K562 (cell line): ENCODE measurements at regions not wholly inside any gene's neighbourhood (a gene's known extent, or its start where the extent isn't known, plus 50 kb on each side); places are given as distances from the start of the nearest gene placed in this dataset.

ENCODE experiments used
- ATAC-seq: fragments of 200-7000 bp; cut with Tn5 transposase; 3 replicates; pipeline ENCODE4 v1.9.1; 2020; ENCODE audit warnings: moderate library complexity
- BruUV-seq: library from RNA; stranded (reverse); fragments of 400-500 nt; replicated peaks from 2 replicates; lab custom pipeline; 2021; lab: Mats Ljungman, UMichigan
- CTCF ChIA-PET: fragments of 300-600 bp; formaldehyde crosslinking; extraction: SDS; loops from one replicate; lab custom pipeline; 2021; ENCODE audit warnings: low intra/inter-chr PET ratio; lab: Yijun Ruan, JAX
- POLR2A ChIA-PET: fragments of 300-600, 350-650 bp; sonication (Branson Sonifier 250); formaldehyde crosslinking; extraction: SDS; loops from one replicate; lab custom pipeline; 2021; ENCODE audit warnings: antibody characterized with exemption, inconsistent platforms; lab: Yijun Ruan, JAX
- DNase-seq, 4 experiments: peaks; one replicate each; pipeline versions ENCODE4 v3.0.0 to v3.0.0-alpha.2; 2011 to 2018; ENCODE audit warnings: low spot score in 3 of 4, mixed read lengths in 3 of 4; ENCODE audit errors: extremely low read depth in 1 of 4
- FAIRE-seq: peaks from 2 replicates; lab custom pipeline; 2011; peaks lifted over from hg19 to GRCh38; lab: Jason Lieb, UNC
- H2AFZ ChIP-seq: 2 replicates; pipeline ENCODE4 v1.6.0; 2011; ENCODE audit warnings: low read depth, low read length, control low read depth, inconsistent platforms
- H3K27ac ChIP-seq: fragments of 200-600 bp; 3 replicates; pipeline ENCODE4 v1.8.0; 2011; ENCODE audit warnings: low read depth, mild to moderate bottlenecking, control low read depth, inconsistent platforms, low read length, moderate library complexity, mixed read lengths; ENCODE audit errors: extremely low read depth
- H3K27me3 ChIP-seq, 2 experiments: fragments of 300-600 bp in 1 of 2; 2 replicates in 1 of 2; 3 replicates in 1 of 2; pipeline versions ENCODE4 v1.6.0 to v1.8.0; 2011; ENCODE audit warnings: inconsistent platforms in 2 of 2, low read length in 2 of 2, mild to moderate bottlenecking in 1 of 2, mixed read lengths in 1 of 2, moderate library complexity in 1 of 2; ENCODE audit not compliant: control insufficient read depth in 2 of 2, insufficient read depth in 2 of 2
- H3K36me3 ChIP-seq: fragments of 300-600 bp; 3 replicates; pipeline ENCODE4 v1.8.0; 2011; ENCODE audit warnings: mild to moderate bottlenecking, low read length, inconsistent platforms; ENCODE audit not compliant: control insufficient read depth, insufficient read depth
- H3K4me1 ChIP-seq, 2 experiments: fragments of 200-600 bp in 1 of 2; replicated peaks in 1 of 2; 2 replicates in 1 of 2; 3 replicates in 1 of 2; pipeline versions ENCODE4 v1.5.1 to v1.8.0; 2011; ENCODE audit warnings: inconsistent platforms in 2 of 2, low read length in 2 of 2, mild to moderate bottlenecking in 1 of 2, mixed read lengths in 1 of 2, moderate library complexity in 1 of 2; ENCODE audit not compliant: control insufficient read depth in 2 of 2, insufficient read depth in 2 of 2
- H3K4me2 ChIP-seq: 2 replicates; pipeline ENCODE4 v1.6.1; 2011; ENCODE audit warnings: low read length, control low read depth, inconsistent platforms, mixed read lengths; ENCODE audit not compliant: insufficient read depth
- H3K4me3 ChIP-seq: fragments of 200-600 bp; sonication (generic), shearing (Covaris generic); 2 replicates; pipeline ENCODE4 v1.5.1; 2016; ENCODE audit warnings: control low read depth, inconsistent platforms
- H3K79me2 ChIP-seq: fragments of 200-600 bp; 3 replicates; pipeline ENCODE4 v1.8.0; 2011; ENCODE audit warnings: low read length, inconsistent platforms; ENCODE audit not compliant: control insufficient read depth, insufficient read depth
- H3K9ac ChIP-seq, 2 experiments: 2 replicates each; pipeline versions ENCODE4 v1.6.0 to v1.6.1; 2011; ENCODE audit warnings: low read depth in 2 of 2, low read length in 2 of 2, control low read depth in 1 of 2, inconsistent platforms in 1 of 2, mild to moderate bottlenecking in 1 of 2, mixed read lengths in 1 of 2; ENCODE audit not compliant: insufficient read depth in 1 of 2
- H3K9me1 ChIP-seq: one replicate; pipeline ENCODE4 v1.6.0; 2011; ENCODE audit warnings: inconsistent platforms, mild to moderate bottlenecking, low read length, moderate library complexity; ENCODE audit not compliant: control insufficient read depth, insufficient read depth
- H3K9me3 ChIP-seq: replicated peaks from 2 replicates; pipeline ENCODE4 v1.5.1; 2011; ENCODE audit warnings: low read depth, low read length, inconsistent platforms; ENCODE audit not compliant: control insufficient read depth, insufficient read depth
- H4K20me1 ChIP-seq: replicated peaks from 2 replicates; pipeline ENCODE4 v1.6.1; 2011; ENCODE audit warnings: low read length, inconsistent platforms, mixed read lengths; ENCODE audit not compliant: control insufficient read depth, insufficient read depth
- ASH1L ChIP-seq: fragments of 450-650 bp; IDR thresholded peaks from 2 replicates; pipeline ENCODE4 v1.6.1; 2018; ENCODE audit warnings: borderline replicate concordance, mild to moderate bottlenecking, low read depth; ENCODE audit not compliant: partially characterized antibody
- CHD4 ChIP-seq: fragments of 200-600 bp; sonication (generic); IDR thresholded peaks from 3 replicates; pipeline ENCODE4 v1.6.1; 2012; ENCODE audit warnings: low read depth, mild to moderate bottlenecking, mixed read lengths, low read length, inconsistent platforms; ENCODE audit not compliant: insufficient read depth, insufficient replicate concordance, poor library complexity, severe bottlenecking
- MTF1 ChIP-seq: fragments of 250-450 bp; sonication (Bioruptor Pico); IDR thresholded peaks from 2 replicates; pipeline ENCODE4 v1.9.0; 2021; ENCODE audit warnings: moderate library complexity, mild to moderate bottlenecking, inconsistent platforms, borderline replicate concordance
- PRMT5 ChIP-seq: sonication (generic); formaldehyde crosslinking; IDR thresholded peaks from 2 replicates; pipeline ENCODE4 v1.5.0; 2020; ENCODE audit warnings: missing genetic modification reagents
- SNIP1 ChIP-seq: fragments of 450-650 bp; IDR thresholded peaks from 2 replicates; pipeline ENCODE4 v1.7.1; 2017; ENCODE audit warnings: low read depth, mild to moderate bottlenecking
- STAT5B ChIP-seq: fragments of 250-450 bp; sonication (Bioruptor Pico); IDR thresholded peaks from 2 replicates; pipeline ENCODE4 v1.8.0; 2021; ENCODE audit warnings: mild to moderate bottlenecking, inconsistent platforms
- ZNF3 ChIP-seq: fragments of 250-450 bp; sonication (Bioruptor Pico); IDR thresholded peaks from 2 replicates; pipeline ENCODE4 v1.5.0; 2021; ENCODE audit warnings: mild to moderate bottlenecking, moderate library complexity
- ZNF561 ChIP-seq: fragments of 450-650 bp; formaldehyde crosslinking; conservative IDR thresholded peaks from 2 replicates; pipeline ENCODE4 v1.4.0; 2020; ENCODE audit warnings: mild to moderate bottlenecking, moderate library complexity
- ZNF785 ChIP-seq: fragments of 250-450 bp; sonication (Bioruptor Pico); IDR thresholded peaks from 2 replicates; pipeline ENCODE4 v1.4.0; 2020; ENCODE audit warnings: mild to moderate bottlenecking
- WGBS: fragments of 100-300 bp; shearing (Covaris generic); methylation state at CpG from one replicate; pipeline ENCODE4 v1.1.6; 2016; ENCODE audit warnings: low coverage, mixed read lengths; ENCODE audit not compliant: insufficient coverage; ENCODE audit errors: missing lambda C conversion rate; 5-methylcytosine and 5-hydroxymethylcytosine counted together
- in situ Hi-C: fragments of 300-500 bp; cut with MboI; formaldehyde crosslinking; loops from 4 replicates; pipeline ENCODE4 v1.15.0; 2018; ENCODE audit warnings: inconsistent platforms, mixed read lengths
- intact Hi-C: fragments of 100-400 bp; cut with micrococcal nuclease; formaldehyde crosslinking; loops from 2 replicates; pipeline ENCODE4 v1.14.2; 2022
- TF ChIP-seq, protein P1 (sequence below): fragments of 450-650 bp; conservative IDR thresholded peaks from 2 replicates; pipeline ENCODE4 v1.6.1; 2016; ENCODE audit warnings: missing genetic modification characterization, low read depth, mild to moderate bottlenecking, missing compliant biosample characterization, moderate library complexity
- TF ChIP-seq, protein P2 (sequence below), 2 experiments: fragments of 450-650 bp in 1 of 2; sonication (generic) in 1 of 2; formaldehyde crosslinking; conservative IDR thresholded peaks; 2 replicates each; pipeline versions ENCODE4 v1.4.0 to v1.8.1; 2020 to 2022; ENCODE audit warnings: mild to moderate bottlenecking in 1 of 2, missing genetic modification reagents in 1 of 2
- TF ChIP-seq, protein P3 (sequence below): sonication (generic); formaldehyde crosslinking; IDR thresholded peaks from 2 replicates; pipeline ENCODE4 v1.8.0; 2022; ENCODE audit warnings: mild to moderate bottlenecking, missing genetic modification reagents
- TF ChIP-seq, protein P4 (sequence below): fragments of 250-450 bp; sonication (Bioruptor Pico); IDR thresholded peaks from 2 replicates; pipeline ENCODE4 v1.8.0; 2021; ENCODE audit warnings: mild to moderate bottlenecking, moderate library complexity

DNA sequence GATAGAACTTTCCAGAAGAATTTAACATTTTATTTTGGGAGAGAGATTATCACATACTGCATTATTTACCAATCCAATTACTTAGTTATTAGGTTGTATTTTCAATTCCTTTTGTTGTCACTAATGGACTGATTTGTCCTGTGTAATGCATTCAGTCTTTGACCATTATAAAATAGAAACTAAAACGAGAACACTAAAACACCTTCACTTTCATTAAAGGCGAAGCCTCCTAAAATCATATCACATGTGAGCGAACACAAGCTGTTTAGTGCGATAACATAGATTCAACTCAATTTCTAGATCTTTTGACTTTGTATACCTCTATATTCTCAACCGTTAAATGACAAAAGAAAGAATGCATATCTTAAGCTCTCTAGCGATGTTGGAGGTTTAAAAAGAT lies 253.4 kb downstream of the VGLL3 start:
- FAIRE-seq (no peak), DNase-seq (no peak), ATAC-seq (no peak)
- H3K9me3 ChIP-seq: no peaks in the 10 kb centered on the region
- H3K27me3 ChIP-seq: no peaks in the 10 kb centered on the region
- H3K4me2 ChIP-seq: no peak overlapping the region
- no peaks in the 10 kb centered on the region for H4K20me1 ChIP-seq
- H3K9me1 ChIP-seq: no peaks in the 10 kb centered on the region
- no peak overlapping the region for H3K4me3 ChIP-seq
- no peak overlapping the region for H2AFZ ChIP-seq
- ChIA-PET CTCF (no interaction called here), POLR2A (no interaction called here)
- intact Hi-C loops: no loop called here
- in situ Hi-C loops: no loop called here
- no peaks in the 10 kb centered on the region for H3K36me3 ChIP-seq
- WGBS: under 1% methylated on average over 6 of the region's 6 CpGs
- H3K27ac ChIP-seq: no peak overlapping the region
- no TSS peak for BruUV-seq
- H3K9ac ChIP-seq: no peak overlapping the region
- H3K79me2 ChIP-seq: no peaks in the 10 kb centered on the region
- no peaks in the 10 kb centered on the region for H3K4me1 ChIP-seq
- TF ChIP-seq, protein P1, sequence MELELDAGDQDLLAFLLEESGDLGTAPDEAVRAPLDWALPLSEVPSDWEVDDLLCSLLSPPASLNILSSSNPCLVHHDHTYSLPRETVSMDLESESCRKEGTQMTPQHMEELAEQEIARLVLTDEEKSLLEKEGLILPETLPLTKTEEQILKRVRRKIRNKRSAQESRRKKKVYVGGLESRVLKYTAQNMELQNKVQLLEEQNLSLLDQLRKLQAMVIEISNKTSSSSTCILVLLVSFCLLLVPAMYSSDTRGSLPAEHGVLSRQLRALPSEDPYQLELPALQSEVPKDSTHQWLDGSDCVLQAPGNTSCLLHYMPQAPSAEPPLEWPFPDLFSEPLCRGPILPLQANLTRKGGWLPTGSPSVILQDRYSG (tag): no peak
- TF ChIP-seq STAT5B (CRISPR knock-in tag): no peak
- TF ChIP-seq, protein P2, sequence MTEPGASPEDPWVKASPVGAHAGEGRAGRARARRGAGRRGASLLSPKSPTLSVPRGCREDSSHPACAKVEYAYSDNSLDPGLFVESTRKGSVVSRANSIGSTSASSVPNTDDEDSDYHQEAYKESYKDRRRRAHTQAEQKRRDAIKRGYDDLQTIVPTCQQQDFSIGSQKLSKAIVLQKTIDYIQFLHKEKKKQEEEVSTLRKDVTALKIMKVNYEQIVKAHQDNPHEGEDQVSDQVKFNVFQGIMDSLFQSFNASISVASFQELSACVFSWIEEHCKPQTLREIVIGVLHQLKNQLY (CRISPR knock-in tag; conservative IDR thresholded peaks at IDR 0.05): no peak
- TF ChIP-seq MTF1 (CRISPR knock-in tag): no peak
- TF ChIP-seq CHD4: no peak
- no peak for TF ChIP-seq SNIP1
- TF ChIP-seq, protein P3, sequence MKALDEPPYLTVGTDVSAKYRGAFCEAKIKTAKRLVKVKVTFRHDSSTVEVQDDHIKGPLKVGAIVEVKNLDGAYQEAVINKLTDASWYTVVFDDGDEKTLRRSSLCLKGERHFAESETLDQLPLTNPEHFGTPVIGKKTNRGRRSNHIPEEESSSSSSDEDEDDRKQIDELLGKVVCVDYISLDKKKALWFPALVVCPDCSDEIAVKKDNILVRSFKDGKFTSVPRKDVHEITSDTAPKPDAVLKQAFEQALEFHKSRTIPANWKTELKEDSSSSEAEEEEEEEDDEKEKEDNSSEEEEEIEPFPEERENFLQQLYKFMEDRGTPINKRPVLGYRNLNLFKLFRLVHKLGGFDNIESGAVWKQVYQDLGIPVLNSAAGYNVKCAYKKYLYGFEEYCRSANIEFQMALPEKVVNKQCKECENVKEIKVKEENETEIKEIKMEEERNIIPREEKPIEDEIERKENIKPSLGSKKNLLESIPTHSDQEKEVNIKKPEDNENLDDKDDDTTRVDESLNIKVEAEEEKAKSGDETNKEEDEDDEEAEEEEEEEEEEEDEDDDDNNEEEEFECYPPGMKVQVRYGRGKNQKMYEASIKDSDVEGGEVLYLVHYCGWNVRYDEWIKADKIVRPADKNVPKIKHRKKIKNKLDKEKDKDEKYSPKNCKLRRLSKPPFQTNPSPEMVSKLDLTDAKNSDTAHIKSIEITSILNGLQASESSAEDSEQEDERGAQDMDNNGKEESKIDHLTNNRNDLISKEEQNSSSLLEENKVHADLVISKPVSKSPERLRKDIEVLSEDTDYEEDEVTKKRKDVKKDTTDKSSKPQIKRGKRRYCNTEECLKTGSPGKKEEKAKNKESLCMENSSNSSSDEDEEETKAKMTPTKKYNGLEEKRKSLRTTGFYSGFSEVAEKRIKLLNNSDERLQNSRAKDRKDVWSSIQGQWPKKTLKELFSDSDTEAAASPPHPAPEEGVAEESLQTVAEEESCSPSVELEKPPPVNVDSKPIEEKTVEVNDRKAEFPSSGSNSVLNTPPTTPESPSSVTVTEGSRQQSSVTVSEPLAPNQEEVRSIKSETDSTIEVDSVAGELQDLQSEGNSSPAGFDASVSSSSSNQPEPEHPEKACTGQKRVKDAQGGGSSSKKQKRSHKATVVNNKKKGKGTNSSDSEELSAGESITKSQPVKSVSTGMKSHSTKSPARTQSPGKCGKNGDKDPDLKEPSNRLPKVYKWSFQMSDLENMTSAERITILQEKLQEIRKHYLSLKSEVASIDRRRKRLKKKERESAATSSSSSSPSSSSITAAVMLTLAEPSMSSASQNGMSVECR (CRISPR knock-in tag): no peak
- TF ChIP-seq ZNF561 (CRISPR knock-in tag): no peak
- TF ChIP-seq ZNF785 (CRISPR knock-in tag): no peak
- TF ChIP-seq, protein P4, sequence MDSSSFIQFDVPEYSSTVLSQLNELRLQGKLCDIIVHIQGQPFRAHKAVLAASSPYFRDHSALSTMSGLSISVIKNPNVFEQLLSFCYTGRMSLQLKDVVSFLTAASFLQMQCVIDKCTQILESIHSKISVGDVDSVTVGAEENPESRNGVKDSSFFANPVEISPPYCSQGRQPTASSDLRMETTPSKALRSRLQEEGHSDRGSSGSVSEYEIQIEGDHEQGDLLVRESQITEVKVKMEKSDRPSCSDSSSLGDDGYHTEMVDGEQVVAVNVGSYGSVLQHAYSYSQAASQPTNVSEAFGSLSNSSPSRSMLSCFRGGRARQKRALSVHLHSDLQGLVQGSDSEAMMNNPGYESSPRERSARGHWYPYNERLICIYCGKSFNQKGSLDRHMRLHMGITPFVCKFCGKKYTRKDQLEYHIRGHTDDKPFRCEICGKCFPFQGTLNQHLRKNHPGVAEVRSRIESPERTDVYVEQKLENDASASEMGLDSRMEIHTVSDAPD (CRISPR knock-in tag): no peak
- TF ChIP-seq PRMT5 (CRISPR knock-in tag): no peak
- TF ChIP-seq ASH1L: no peak
- no peak for TF ChIP-seq ZNF3 (CRISPR knock-in tag)
